Neutrophil (primary cell): ENCODE measurements at regions not wholly inside any gene's neighbourhood (a gene's known extent, or its start where the extent isn't known, plus 50 kb on each side); places are given as distances from the start of the nearest gene placed in this dataset.

Experiments used
- H3K27ac ChIP-seq: fragments of 200-600 bp; sonication (generic); 2 replicates; pipeline ENCODE4 v1.5.1; 2016; ENCODE audit warnings: mild to moderate bottlenecking, moderate library complexity
- H3K27me3 ChIP-seq: fragments of 200-600 bp; sonication (generic); 2 replicates; pipeline ENCODE4 v1.6.0; 2016; ENCODE audit warnings: mild to moderate bottlenecking
- H3K36me3 ChIP-seq: fragments of 200-600 bp; sonication (generic); 2 replicates; pipeline ENCODE4 v1.5.1; 2017
- H3K4me1 ChIP-seq, 2 experiments: fragments of 200-600 bp in 1 of 2; sonication (generic) in 1 of 2; 1 replicate in 1 of 2; 2 replicates in 1 of 2; pipeline versions ENCODE4 v1.5.1 to v1.6.1; 2013 to 2016; ENCODE audit warnings: low read depth in 1 of 2, low read length in 1 of 2, mild to moderate bottlenecking in 1 of 2, moderate library complexity in 1 of 2; ENCODE audit not compliant: control insufficient read depth in 1 of 2, insufficient read depth in 1 of 2
- H3K4me3 ChIP-seq, 2 experiments: fragments of 200-600 bp in 1 of 2; sonication (generic) in 1 of 2; 1 replicate in 1 of 2; 2 replicates in 1 of 2; pipeline ENCODE4 v1.5.1; 2013 to 2016; ENCODE audit warnings: low read depth in 1 of 2, low read length in 1 of 2, mild to moderate bottlenecking in 1 of 2, moderate library complexity in 1 of 2
- H3K9me3 ChIP-seq: fragments of 200-600 bp; sonication (generic); 2 replicates; pipeline ENCODE4 v1.5.1; 2016
- CTCF ChIP-seq: fragments of 200-600 bp; sonication (generic); IDR thresholded peaks from 2 replicates; pipeline ENCODE4 v1.5.1; 2016; ENCODE audit warnings: antibody characterized with exemption

- Histone ChIP-seq H3K27ac (no peak overlapping the region), H3K9me3 (no peaks in the 10 kb centered on the region), H3K4me1 (no peaks in the 10 kb centered on the region), H3K27me3 (no peaks in the 10 kb centered on the region), H3K36me3 (no peaks in the 10 kb centered on the region), H3K4me3 (no peak overlapping the region)
- TF ChIP-seq CTCF: no peak
Observed at GRCh38 chr1:239761509-239761908, 330.2 kb upstream of the FMN2 start.

- Histone ChIP-seq H3K27ac (no peak overlapping the region), H3K4me1 (no peaks in the 10 kb centered on the region), H3K4me3 (no peak overlapping the region)
Observed at GRCh38 chr1:239763850-239764249, 327.8 kb upstream of the FMN2 start.

GRCh38 chr1:239764546-239764945, 327.1 kb upstream of the FMN2 start:
- no peaks in the 10 kb centered on the region for H3K27me3 ChIP-seq
- H3K36me3 ChIP-seq: no peaks in the 10 kb centered on the region
- no peak for TF ChIP-seq CTCF
- no peak overlapping the region for H3K27ac ChIP-seq
- no peak overlapping the region for H3K4me3 ChIP-seq
- no peaks in the 10 kb centered on the region for H3K4me1 ChIP-seq
- H3K9me3 ChIP-seq: no peaks in the 10 kb centered on the region

More at GRCh38 chr1:239763850-239764249, 327.8 kb upstream of the FMN2 start:
- H3K36me3 ChIP-seq: no peaks in the 10 kb centered on the region
- no peak for TF ChIP-seq CTCF
- H3K9me3 ChIP-seq: no peaks in the 10 kb centered on the region
- H3K27me3 ChIP-seq: no peaks in the 10 kb centered on the region

GRCh38 chr1:239765163-239765562, 326.5 kb upstream of the FMN2 start:
- Histone ChIP-seq H3K36me3 (no peaks in the 10 kb centered on the region), H3K4me1 (no peaks in the 10 kb centered on the region), H3K27me3 (no peaks in the 10 kb centered on the region), H3K4me3 (no peak overlapping the region), H3K27ac (no peak overlapping the region), H3K9me3 (no peaks in the 10 kb centered on the region)
- no peak for TF ChIP-seq CTCF

- Histone ChIP-seq H3K4me1 (no peaks in the 10 kb centered on the region), H3K27ac (no peak overlapping the region), H3K27me3 (no peaks in the 10 kb centered on the region), H3K9me3 (no peaks in the 10 kb centered on the region), H3K36me3 (no peaks in the 10 kb centered on the region), H3K4me3 (no peak overlapping the region)
- no peak for TF ChIP-seq CTCF
Observed at GRCh38 chr1:239771550-239771949, 320.1 kb upstream of the FMN2 start.

- Histone ChIP-seq H3K36me3 (no peaks in the 10 kb centered on the region), H3K27me3 (no peaks in the 10 kb centered on the region), H3K9me3 (no peaks in the 10 kb centered on the region), H3K4me3 (no peak overlapping the region), H3K27ac (no peak overlapping the region), H3K4me1 (no peaks in the 10 kb centered on the region)
- no peak for TF ChIP-seq CTCF
Observed at GRCh38 chr1:239772446-239772845, 319.2 kb upstream of the FMN2 start.
